ENCODE measurements at regions not wholly inside any gene's neighbourhood (a gene's known extent, or its start where the extent isn't known, plus 50 kb on each side); places are given as distances from the start of the nearest gene placed in this dataset.

DNA sequence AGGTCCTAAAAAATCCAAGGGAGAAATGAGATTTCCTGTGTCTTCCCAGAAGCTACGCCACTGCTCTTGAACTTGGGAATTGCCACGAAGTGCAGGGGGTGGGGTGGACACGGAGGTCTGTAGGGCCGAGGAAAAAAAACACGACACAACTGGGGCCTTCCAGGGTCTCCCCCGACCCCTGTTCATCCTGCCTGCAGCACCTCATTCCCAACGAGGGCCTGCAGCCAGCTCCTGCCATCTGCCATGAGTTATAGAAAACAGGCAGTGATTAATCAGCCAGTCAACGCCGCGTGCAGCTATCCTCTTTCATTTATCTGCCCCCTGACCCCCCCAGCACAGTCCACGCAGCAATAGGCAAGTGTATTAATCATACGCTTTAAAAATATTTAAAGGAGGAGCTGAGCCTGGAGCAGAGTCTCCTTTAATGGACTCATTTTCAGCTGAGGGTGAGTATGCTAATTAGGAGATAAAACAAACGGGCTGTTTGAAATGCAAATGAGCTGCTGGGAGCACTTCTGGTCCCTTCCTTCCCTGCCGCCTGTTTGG is 209.9 kb downstream of the TFCP2L1 start:
- no peak for DNase-seq (ENCODE audit: missing footprints)
- ATAC-seq, result no peak

DNA sequence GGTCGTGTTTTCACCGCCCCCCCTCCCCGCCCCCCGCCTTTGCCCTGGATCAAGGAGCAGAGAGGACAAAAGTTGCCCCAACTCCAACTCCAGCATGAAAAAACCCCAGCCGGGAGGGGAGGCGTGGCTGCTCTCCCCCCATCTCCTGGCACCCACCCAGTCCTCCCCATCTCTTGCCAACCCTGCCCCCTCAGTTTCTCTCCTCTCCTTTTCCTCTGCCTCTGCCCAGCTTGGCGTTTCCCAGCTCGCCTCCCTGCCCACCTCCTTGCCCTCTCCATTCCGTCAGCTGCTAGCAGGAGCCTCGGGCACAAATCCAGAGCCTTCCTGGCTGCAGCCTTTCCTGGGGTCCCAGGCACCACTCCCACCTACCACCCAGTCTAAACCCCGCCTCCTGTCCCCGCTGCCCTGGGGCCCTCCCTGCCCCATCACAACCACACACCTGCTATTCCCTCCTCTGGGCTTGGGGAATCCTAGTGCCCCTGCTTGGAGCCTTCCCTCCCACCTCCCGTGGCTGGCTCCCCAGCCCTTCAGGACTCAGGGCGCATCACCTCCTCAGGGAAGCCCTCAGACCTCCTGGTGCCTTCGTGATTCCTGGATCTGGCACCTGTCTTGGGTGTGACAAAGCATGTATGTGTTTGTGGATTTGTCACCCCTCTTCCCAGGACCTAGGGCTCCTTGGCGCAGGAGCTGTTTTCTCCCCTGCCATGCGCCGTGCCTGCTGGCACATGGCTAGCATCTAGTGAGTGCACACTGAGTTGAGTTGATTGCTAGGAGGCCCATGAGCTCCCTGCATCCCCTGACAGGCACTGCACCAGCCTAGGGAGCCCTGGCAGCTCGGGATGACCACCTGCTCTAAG is 209.1 kb downstream of the TFCP2L1 start:
- DNase-seq (ENCODE audit: missing footprints), result no peak
- intact Hi-C loops (cut with DNase I), result no loop called here
- ATAC-seq, result no peak

More for the DNA sequence above, 209.9 kb downstream of the TFCP2L1 start:
- intact Hi-C loops (cut with DNase I), result no loop called here

GRCh38 chr2:121076498-121076820 is 208.5 kb downstream of the TFCP2L1 start:
- intact Hi-C loops (cut with DNase I), result no loop called here
- DNase-seq (ENCODE audit: missing footprints) (no peak), ATAC-seq (no peak)

DNA sequence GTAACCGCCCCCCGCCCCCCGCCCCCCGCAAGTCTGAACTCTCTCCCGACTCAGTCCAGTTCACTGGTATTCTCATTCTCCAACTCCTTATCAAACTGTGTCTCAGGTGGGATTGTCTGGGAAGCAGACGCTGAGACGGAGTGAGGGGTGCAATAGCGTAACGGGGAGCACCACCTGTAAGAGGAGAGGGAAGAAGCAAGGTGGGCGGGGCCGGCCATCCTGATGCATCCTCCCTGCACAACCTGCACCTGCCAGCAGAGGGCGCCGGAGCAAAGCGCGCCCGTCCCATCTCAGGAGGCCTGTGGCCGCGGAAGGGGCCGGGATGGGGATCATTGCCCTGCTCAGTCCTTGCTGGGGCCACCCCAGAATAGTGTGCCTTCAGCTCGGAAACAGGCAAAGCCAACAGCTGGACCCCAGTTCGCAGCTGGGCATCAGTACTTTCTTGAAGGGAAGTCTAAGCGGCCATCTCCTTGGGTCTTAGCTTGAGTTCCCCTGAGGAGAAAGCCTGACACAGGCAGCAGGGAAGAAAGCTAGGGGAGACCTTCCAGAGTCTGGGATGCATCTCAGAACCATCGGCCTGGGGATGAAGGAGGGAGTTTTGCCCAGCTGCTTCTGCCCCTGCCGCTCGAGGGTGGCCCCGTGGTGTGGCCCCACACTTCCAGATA is 208.0 kb downstream of the TFCP2L1 start:
- intact Hi-C loops (cut with DNase I), result no loop called here
- peak; percentile 90 for DNase-seq (ENCODE audit: missing footprints)
- ATAC-seq, result peak; percentile 39

- intact Hi-C loops (cut with DNase I), result no loop called here
Observed at GRCh38 chr2:121078899-121079298, 206.1 kb downstream of the TFCP2L1 start.

GRCh38 chr2:121080013-121080772 is 204.8 kb downstream of the TFCP2L1 start:
- ATAC-seq, result no peak
- intact Hi-C loops (cut with DNase I), result loop anchor here (1.0 kb wide), 1 partner anchor 385 kb away; no protein-coding TSS in a partner anchor
- no peak for DNase-seq (ENCODE audit: missing footprints)

More at GRCh38 chr2:121078899-121079298, 206.1 kb downstream of the TFCP2L1 start:
- DNase-seq (ENCODE audit: missing footprints) (no peak), ATAC-seq (no peak)

DNA sequence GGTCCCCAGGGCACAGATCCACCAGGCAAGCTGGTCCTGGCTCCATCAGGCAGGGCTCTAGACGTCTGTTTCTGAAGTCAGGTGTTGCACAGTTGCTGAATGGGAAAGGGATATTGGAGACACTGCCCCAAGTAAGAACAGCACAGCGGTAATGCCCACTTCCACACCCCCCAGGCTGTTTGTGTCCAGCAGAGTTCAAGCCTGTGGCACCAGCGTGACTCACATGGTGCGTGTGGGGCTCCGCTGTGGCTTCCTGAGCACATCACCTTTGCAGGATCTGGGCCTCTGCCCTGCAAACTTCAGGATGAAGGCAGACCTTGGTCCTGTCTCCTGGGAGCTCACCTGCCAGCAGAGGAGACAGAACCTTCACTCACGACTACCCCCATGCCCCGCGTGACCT is 203.3 kb downstream of the TFCP2L1 start:
- DNase-seq (ENCODE audit: missing footprints) (no peak), ATAC-seq (no peak)
- intact Hi-C loops (cut with DNase I), result no loop called here

GRCh38 chr2:121082191-121082590 is 202.8 kb downstream of the TFCP2L1 start:
- intact Hi-C loops (cut with DNase I), result no loop called here
- ATAC-seq (no peak), DNase-seq (ENCODE audit: missing footprints) (no peak)

DNA sequence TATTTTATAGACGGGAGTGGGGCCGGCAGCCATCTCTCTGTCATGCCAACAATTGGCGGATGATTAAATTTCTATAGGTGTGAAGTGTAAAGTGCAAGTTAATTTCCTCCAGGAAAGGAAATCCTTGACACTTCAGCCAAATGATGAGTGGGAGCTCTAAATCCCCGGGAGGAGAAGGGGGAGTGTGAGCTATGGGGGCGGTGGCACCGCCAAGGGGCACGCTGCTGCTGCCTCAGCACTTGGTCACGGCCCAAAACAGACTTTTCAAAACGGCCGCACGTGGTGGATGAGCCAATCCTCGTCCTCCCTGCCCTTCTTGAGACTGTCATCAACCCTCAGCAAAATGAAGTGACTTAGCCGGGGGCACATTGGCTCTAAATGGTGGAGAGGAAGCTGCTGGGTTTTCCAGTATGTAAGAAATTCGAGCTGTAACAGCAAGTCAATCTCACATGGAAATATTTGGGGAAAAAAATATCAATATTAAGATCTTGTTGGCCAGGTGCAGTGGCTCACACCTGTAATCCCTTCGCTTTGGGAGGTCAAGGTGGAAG is 200.8 kb downstream of the TFCP2L1 start:
- no peak for DNase-seq (ENCODE audit: missing footprints)
- intact Hi-C loops (cut with DNase I), result no loop called here
- ATAC-seq, result no peak

DNA sequence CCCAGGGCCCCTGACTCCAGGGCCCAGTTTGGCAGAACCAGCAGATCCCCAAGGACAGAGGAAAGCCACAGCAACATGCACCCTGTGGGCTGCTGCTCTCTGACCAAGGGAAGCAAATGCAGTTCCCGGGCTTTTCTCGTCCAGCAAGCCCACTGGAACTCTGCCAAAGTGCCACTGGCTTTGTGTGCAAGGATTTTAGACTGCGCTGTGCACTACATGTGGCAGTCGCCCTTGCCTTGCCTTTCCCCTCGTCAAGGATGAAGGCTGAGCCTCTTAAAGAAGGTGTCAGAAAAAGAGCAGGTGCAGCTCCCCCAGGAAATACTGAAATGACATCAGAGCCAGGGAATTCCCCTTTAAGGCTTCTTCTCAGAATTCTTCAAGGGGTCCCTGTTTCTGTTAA is 199.2 kb downstream of the TFCP2L1 start:
- ATAC-seq (no peak), DNase-seq (ENCODE audit: missing footprints) (no peak)
- intact Hi-C loops (cut with DNase I), result no loop called here

GRCh38 chr2:121086450-121086849 is 198.6 kb downstream of the TFCP2L1 start:
- no peak for ATAC-seq
- intact Hi-C loops (cut with DNase I), result no loop called here
- DNase-seq (ENCODE audit: missing footprints), result no peak

- ATAC-seq (no peak), DNase-seq (ENCODE audit: missing footprints) (no peak)
- intact Hi-C loops (cut with DNase I), result no loop called here
Observed at GRCh38 chr2:121087117-121087516, 197.9 kb downstream of the TFCP2L1 start.

DNA sequence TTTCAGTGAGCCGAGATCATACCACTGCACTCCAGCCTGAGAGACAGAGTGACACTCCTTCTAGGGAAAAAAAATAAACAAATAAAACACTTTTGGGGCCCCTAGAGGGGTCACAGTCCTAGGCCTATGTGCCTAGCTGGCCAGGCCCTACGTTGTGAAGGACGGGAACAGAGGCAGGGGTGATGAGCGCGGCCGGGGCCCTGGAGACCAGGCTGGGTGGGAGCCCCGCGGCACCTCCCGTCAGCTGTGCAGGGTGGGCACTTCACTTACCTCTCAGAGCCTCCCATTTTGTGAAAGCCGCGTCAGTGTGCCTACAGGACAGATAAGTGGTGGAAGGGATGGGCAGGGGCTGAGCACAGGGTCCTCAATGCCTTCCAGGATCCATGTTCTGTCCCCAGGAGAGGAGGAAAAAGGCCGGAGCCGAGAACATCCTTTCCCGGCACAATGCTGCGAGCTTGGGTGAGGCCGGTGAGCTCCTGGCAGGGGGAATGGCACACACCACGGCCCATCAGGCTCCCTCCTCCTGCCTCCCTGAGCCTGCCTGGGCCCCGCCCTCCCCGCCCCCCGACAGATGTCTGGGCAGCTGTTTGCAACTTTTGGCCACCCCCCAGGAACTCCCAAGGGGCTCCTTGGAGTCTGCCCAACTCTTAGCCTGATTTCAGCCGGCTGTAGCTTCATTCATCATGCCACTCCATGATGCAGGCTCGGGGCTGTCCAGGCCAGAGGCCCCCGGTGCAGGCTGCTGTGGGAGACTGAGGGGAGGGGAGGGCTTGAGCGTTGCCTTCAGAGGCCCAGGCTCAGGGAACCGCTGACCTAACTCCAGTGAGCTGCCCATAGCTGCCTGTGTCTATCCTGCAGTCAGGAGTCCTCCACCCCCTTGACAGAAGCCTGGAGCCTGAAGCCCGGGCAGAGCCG is 196.5 kb downstream of the TFCP2L1 start:
- ATAC-seq, result peak; percentile 64
- no peak for DNase-seq (ENCODE audit: missing footprints)
- intact Hi-C loops (cut with DNase I), result no loop called here

- peak; percentile 13 for ATAC-seq
- intact Hi-C loops (cut with DNase I), result no loop called here
- no peak for DNase-seq (ENCODE audit: missing footprints)
Observed at GRCh38 chr2:121089166-121089510, 195.9 kb downstream of the TFCP2L1 start.

DNA sequence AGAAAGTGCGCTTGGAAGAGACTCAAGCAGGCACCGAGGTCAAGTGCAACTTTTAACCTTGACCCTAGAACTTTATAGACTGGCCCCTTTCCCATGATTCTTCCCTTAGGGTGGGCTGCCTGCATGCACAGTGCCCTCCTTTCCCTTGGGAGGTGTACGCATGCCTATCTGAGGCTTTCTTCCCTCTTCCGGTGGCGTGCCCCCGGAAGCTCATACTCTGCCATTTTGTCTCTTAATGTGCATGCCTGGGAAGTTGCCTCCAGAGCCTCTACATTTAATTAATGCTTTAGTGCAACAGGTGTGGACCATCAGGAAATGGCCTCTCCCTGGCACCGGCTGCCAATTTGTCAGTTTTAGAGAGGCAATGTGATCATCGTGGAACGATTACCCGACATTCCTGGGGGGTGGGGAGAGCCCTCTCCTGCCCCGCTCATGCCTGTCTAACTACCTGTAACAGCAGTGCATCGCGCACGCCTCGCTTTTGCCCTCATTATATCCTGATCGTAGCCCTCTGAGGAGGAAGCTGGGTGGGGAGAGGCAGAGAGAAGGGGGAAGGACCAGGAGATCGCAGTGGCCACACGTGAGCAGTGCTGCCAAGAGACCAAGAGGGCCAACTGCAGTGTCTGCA is 194.8 kb downstream of the TFCP2L1 start:
- intact Hi-C loops (cut with DNase I), result loop anchor here (10.0 kb wide), 1 partner anchor 635 kb away; no protein-coding TSS in a partner anchor
- no peak for DNase-seq (ENCODE audit: missing footprints)
- no peak for ATAC-seq

- intact Hi-C loops (cut with DNase I), result loop anchor here (10.0 kb wide), 1 partner anchor 633 kb away; no protein-coding TSS in a partner anchor
- DNase-seq (ENCODE audit: missing footprints) (no peak), ATAC-seq (no peak)
Observed at GRCh38 chr2:121092095-121092494, 192.9 kb downstream of the TFCP2L1 start.

- intact Hi-C loops (cut with DNase I), result loop anchor here (2.0 to 10.0 kb wide), 2 partner anchors 263 to 631 kb away; no protein-coding TSS in a partner anchor
- ATAC-seq (no peak), DNase-seq (ENCODE audit: missing footprints) (no peak)
Observed at GRCh38 chr2:121093692-121094091, 191.3 kb downstream of the TFCP2L1 start.
